HEK293 (cell line): ENCODE measurements at regions not wholly inside any gene's neighbourhood (a gene's known extent, or its start where the extent isn't known, plus 50 kb on each side); places are given as distances from the start of the nearest gene placed in this dataset.

ENCODE experiments used
- BCL11A ChIP-seq: fragments of 450-650 bp; formaldehyde crosslinking; IDR thresholded peaks from 2 replicates; pipeline ENCODE4 v1.5.1; 2016; ENCODE audit warnings: low read depth, missing biosample characterization, missing genetic modification characterization
- CTCF ChIP-seq: fragments of 450-650 bp; formaldehyde crosslinking; IDR thresholded peaks from 2 replicates; pipeline ENCODE4 v1.5.1; 2016; ENCODE audit warnings: missing biosample characterization, missing genetic modification characterization
- HOXA7 ChIP-seq: sonication (generic); formaldehyde crosslinking; IDR thresholded peaks from 2 replicates; pipeline ENCODE4 v1.8.1; 2022; ENCODE audit warnings: missing genetic modification reagents, borderline replicate concordance
- PATZ1 ChIP-seq: fragments of 450-650 bp; formaldehyde crosslinking; IDR thresholded peaks from 2 replicates; pipeline ENCODE4 v1.5.1; 2016; ENCODE audit warnings: missing biosample characterization, missing genetic modification characterization
- REST ChIP-seq: fragments of 450-650 bp; formaldehyde crosslinking; IDR thresholded peaks from 2 replicates; pipeline ENCODE4 v1.5.1; 2016; ENCODE audit warnings: missing biosample characterization, missing genetic modification characterization
- ZBTB20 ChIP-seq: fragments of 450-650 bp; formaldehyde crosslinking; IDR thresholded peaks from 2 replicates; pipeline ENCODE4 v1.5.1; 2016; ENCODE audit warnings: missing biosample characterization, missing genetic modification characterization
- ZBTB21 ChIP-seq: fragments of 450-650 bp; formaldehyde crosslinking; IDR thresholded peaks from 2 replicates; pipeline ENCODE4 v1.5.1; 2017; ENCODE audit warnings: missing biosample characterization, missing genetic modification characterization
- ZNF175 ChIP-seq: fragments of 450-650 bp; formaldehyde crosslinking; IDR thresholded peaks from 2 replicates; pipeline ENCODE4 v1.5.1; 2016; ENCODE audit warnings: missing biosample characterization, missing genetic modification characterization
- ZNF530 ChIP-seq: fragments of 450-650 bp; formaldehyde crosslinking; IDR thresholded peaks from 2 replicates; pipeline ENCODE4 v1.5.1; 2016; ENCODE audit warnings: low read depth, missing biosample characterization, missing genetic modification characterization
- ZNF776 ChIP-seq: fragments of 450-650 bp; formaldehyde crosslinking; IDR thresholded peaks from 2 replicates; pipeline ENCODE4 v1.5.0; 2017; ENCODE audit warnings: missing biosample characterization, missing genetic modification characterization, borderline replicate concordance

DNA sequence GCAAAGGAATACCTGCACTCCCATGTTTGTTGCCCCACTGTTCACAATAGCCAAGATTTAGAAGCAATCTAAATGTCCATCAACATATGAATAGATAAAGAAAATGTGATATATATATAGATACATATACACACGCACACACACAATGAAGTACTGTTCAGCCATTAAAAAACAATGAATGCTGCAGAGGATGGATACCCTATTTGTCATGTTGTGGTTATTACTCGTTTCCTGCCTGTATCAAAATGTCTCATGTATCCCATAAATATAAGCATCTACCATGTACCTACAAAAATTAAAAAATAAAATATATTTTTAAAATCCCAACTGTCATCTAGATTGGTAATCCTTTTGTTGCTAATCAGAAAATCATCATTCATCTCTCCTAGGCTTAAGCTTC is 634.8 kb upstream of the ADGRL2 start:
- TF ChIP-seq BCL11A (tag by site-specific recombination) (no peak), CTCF (tag by site-specific recombination) (no peak), ZNF175 (tag by site-specific recombination) (no peak), REST (no peak), ZNF776 (tag by site-specific recombination) (no peak), PATZ1 (no peak), ZBTB21 (no peak), ZBTB20 (tag by site-specific recombination) (no peak), ZNF530 (tag by site-specific recombination) (no peak), HOXA7 (no peak)
